ENCODE measurements at regions not wholly inside any gene's neighbourhood (a gene's known extent, or its start where the extent isn't known, plus 50 kb on each side); places are given as distances from the start of the nearest gene placed in this dataset.

DNA sequence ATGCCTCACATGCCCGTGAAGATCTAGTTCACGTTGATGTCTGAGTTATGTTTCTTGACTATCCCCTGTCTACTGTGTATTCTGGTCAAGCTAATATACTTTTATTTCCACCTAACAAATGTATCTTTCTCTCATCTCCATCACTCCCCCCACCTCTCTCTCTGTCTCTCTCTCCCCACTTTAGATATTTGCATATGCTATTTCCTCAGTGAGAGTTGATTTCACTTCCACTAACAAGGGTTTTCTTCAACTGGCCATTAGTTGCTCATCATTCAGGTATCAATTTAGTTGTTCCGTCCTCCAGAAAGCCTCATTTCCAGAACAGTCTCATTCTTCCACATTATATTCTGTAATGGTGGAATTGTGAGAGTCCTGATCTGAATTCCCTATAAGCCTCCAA is 1777.8 kb upstream of the TENM3 start:
- TF ChIP-seq, protein P1, sequence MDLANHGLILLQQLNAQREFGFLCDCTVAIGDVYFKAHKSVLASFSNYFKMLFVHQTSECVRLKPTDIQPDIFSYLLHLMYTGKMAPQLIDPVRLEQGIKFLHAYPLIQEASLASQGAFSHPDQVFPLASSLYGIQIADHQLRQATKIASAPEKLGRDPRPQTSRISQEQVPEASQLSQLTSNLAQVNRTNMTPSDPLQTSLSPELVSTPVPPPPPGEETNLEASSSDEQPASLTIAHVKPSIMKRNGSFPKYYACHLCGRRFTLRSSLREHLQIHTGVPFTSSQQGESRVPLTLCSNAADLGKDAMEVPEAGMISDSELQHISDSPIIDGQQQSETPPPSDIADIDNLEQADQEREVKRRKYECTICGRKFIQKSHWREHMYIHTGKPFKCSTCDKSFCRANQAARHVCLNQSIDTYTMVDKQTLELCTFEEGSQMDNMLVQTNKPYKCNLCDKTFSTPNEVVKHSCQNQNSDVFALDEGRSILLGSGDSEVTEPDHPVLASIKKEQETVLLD (CRISPR knock-in tag; IDR thresholded peaks at IDR 0.05; ENCODE audit: low read depth), result no peak
- TF ChIP-seq ZFP36 (IDR thresholded peaks at IDR 0.05; ENCODE audit: borderline replicate concordance, low read depth, low read length, partially characterized antibody) (no peak), ZNF557 (CRISPR knock-in tag; IDR thresholded peaks at IDR 0.05) (no peak), GABPA (IDR thresholded peaks at IDR 0.05; ENCODE audit: low read depth, low read length) (no peak), GABPA (CRISPR knock-in tag; IDR thresholded peaks at IDR 0.05; ENCODE audit: low read depth) (no peak), CHCHD3 (CRISPR knock-in tag; IDR thresholded peaks at IDR 0.05) (no peak), MED13 (CRISPR knock-in tag; IDR thresholded peaks at IDR 0.05) (no peak)
- TF ChIP-seq, protein P2, sequence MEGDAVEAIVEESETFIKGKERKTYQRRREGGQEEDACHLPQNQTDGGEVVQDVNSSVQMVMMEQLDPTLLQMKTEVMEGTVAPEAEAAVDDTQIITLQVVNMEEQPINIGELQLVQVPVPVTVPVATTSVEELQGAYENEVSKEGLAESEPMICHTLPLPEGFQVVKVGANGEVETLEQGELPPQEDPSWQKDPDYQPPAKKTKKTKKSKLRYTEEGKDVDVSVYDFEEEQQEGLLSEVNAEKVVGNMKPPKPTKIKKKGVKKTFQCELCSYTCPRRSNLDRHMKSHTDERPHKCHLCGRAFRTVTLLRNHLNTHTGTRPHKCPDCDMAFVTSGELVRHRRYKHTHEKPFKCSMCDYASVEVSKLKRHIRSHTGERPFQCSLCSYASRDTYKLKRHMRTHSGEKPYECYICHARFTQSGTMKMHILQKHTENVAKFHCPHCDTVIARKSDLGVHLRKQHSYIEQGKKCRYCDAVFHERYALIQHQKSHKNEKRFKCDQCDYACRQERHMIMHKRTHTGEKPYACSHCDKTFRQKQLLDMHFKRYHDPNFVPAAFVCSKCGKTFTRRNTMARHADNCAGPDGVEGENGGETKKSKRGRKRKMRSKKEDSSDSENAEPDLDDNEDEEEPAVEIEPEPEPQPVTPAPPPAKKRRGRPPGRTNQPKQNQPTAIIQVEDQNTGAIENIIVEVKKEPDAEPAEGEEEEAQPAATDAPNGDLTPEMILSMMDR (CRISPR knock-in tag; IDR thresholded peaks at IDR 0.05), result no peak

Measured in HepG2 (cell line).